NCI-H1694 treated with DMSO at 0.1 percent for 48 hours (cell line): ENCODE measurements at regions not wholly inside any gene's neighbourhood (a gene's known extent, or its start where the extent isn't known, plus 50 kb on each side); places are given as distances from the start of the nearest gene placed in this dataset.

Source experiments
- DNase-seq: peaks from one replicate; lab custom pipeline; 2025; lab: John Stamatoyannopoulos, UW

DNA sequence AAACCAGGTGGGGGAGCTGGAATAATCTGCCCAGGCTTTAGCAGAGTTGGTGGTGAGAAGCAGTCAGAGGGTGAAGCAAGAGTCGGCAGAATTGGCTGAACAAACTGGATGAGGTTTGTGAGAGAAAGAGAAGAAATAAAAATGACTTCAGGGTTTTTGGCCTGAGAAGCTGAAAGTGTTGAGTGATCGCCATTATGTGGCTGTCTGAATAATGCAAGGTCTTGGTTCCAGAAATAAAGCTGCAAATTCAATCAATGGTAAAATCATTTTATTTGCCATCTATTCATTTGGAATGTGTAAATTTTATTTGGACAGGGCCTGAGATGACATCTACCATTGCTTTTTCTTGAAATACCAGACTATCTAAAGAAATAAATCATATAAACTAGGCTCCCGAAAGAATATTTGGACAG, 50.4 kb upstream of the DAB2 start:
- no peak for DNase-seq
